Fibroblast of the aortic adventitia (primary cell): ENCODE measurements at regions not wholly inside any gene's neighbourhood (a gene's known extent, or its start where the extent isn't known, plus 50 kb on each side); places are given as distances from the start of the nearest gene placed in this dataset.

Experiments
- DNase-seq: peaks from one replicate; pipeline ENCODE4 v3.0.0-alpha.2; 2010; ENCODE audit warnings: low read depth
- H3K4me3 ChIP-seq: 2 replicates; pipeline ENCODE4 v1.5.1; 2011; ENCODE audit warnings: low read depth, mild to moderate bottlenecking, control low read depth, low read length, moderate library complexity
- CTCF ChIP-seq: IDR thresholded peaks from 2 replicates; pipeline ENCODE4 v1.5.1; 2011; ENCODE audit warnings: mild to moderate bottlenecking, low read length, control low read depth, inconsistent platforms; ENCODE audit not compliant: insufficient read depth

GRCh38 chr9:88077071-88077617 is 61.1 kb downstream of the SPATA31C2 start:
- no peak for DNase-seq
- H3K4me3 ChIP-seq = peak overlapping the region; percentile 71
- no peak for TF ChIP-seq CTCF

GRCh38 chr9:88076286-88077070 is 61.8 kb downstream of the SPATA31C2 start:
- H3K4me3 ChIP-seq = peak overlapping the region; percentile 71
- TF ChIP-seq CTCF = peak; percentile 38

GRCh38 chr9:88075966-88076285 is 62.3 kb downstream of the SPATA31C2 start:
- no peak for TF ChIP-seq CTCF
- H3K4me3 ChIP-seq = peak overlapping the region; percentile 71
- no peak for DNase-seq

More at GRCh38 chr9:88076286-88077070, 61.8 kb downstream of the SPATA31C2 start:
- peak; percentile 55 for DNase-seq

- H3K4me3 ChIP-seq = no peak overlapping the region
- DNase-seq = no peak
- TF ChIP-seq CTCF = no peak
These were observed 62.8 kb downstream of the SPATA31C2 start for GRCh38 chr9:88075506-88075905.

- no peak overlapping the region for H3K4me3 ChIP-seq
- DNase-seq = no peak
- no peak for TF ChIP-seq CTCF
These were observed 63.3 kb downstream of the SPATA31C2 start for GRCh38 chr9:88074931-88075330.

GRCh38 chr9:88072831-88073375 is 65.4 kb downstream of the SPATA31C2 start:
- no peak for DNase-seq
- no peak for TF ChIP-seq CTCF
- H3K4me3 ChIP-seq = no peak overlapping the region

- no peak for TF ChIP-seq CTCF
- H3K4me3 ChIP-seq = no peak overlapping the region
- no peak for DNase-seq
These were observed 66.9 kb downstream of the SPATA31C2 start for GRCh38 chr9:88071331-88071730.
